ENCODE measurements at regions not wholly inside any gene's neighbourhood (a gene's known extent, or its start where the extent isn't known, plus 50 kb on each side); places are given as distances from the start of the nearest gene placed in this dataset.
"Not testable (repeated sequence)": the region's sequence is repeated elsewhere in the genome, so short reads cannot be mapped to it uniquely, and the experiment has no call there.

DNA sequence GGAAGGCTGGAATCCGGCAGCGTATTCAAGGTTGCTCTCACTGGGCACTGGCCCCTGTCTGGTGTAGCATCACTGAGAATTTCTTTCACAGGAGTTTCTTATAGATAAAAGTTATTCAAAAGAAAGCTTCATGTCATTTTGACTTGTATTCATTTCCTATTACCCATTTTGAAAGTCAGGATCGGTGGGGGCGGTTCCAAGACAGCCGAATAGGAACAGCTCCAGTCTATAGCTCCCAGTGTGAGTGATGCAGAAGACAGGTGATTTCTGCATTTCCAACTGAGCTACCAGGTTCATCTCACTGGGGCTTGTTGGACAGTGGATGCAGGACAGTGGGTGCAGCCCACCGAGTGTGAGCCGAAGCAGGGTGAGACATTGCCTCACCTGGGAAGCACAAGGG is 51.5 kb upstream of the CDC42EP3 start:
- not testable (repeated sequence) for DNase-seq (ENCODE audit: low read depth)

DNA sequence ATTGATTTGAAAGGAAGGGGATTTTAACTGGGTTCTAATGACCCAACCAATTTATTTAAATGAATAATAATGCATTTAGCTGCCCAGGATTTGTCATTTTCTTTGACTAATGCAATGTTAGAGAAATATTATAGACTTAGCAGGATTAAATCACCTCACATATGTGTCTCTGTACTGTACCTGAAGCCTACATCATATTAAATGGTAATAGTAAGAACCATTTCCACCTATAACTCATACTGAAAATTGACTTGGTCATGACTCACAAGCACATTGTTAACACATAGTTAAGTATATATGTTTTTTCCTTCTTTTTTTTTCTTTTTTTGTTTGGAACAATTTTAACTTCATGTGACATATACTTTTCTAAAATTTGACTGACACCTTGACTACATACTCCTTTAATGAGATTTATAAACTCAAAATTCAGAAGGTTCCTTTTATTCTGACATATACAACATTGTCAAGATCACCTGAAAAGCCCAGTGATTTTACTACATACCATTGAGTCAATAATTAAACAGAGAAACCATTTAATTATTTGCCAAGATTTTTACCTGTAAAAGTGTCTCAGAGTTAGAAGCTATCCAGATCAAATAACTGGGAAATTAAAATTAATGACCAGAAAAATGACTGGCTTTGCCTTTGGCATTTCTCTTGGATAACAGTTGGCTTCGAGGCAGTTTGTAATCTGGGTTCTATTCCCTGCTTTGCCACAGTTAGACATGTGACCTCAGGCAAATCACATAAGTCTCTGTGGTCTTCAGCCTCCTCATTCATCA is 58.8 kb upstream of the CDC42EP3 start:
- DNase-seq (ENCODE audit: low read depth), result no peak

DNA sequence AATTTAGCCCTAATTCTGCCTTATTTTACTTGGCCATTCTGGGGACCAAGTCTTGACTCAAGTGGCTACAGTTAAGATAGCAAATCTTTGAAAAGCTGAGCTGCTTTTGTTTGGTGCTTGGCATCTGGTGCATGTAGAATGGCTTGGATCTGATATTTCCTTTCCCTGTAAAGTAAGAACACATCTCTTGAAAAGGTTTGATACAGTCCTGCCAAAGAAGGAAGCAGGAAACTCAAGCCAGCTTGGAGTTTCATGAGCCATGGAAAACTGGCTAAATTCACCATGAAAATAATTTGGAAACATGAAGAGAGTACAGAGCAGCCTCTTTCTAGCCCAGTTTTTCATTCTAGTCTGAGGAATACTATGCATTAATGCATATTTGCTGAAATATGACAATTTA is 61.0 kb upstream of the CDC42EP3 start:
- DNase-seq (ENCODE audit: low read depth), result not testable (repeated sequence)

DNA sequence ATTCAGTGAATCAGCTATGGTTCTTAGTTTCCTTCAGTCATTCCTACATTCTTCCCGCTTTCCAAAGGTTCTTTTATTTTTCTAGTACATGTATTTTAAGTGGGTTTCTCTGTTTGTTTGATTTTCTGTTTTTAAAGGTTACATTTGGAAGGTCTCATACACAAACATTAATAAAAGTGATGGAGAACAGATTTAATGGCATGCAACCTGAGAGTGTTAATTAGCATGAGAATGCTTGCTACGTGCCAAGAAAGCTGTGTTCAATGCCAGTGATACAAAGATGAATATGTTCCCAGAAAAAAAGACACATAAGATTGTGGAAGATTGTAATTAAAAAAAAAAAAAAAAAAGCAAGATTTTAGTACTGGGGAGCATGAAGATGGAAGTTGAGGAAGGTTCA is 61.8 kb upstream of the CDC42EP3 start:
- DNase-seq (ENCODE audit: low read depth), result no peak

DNA sequence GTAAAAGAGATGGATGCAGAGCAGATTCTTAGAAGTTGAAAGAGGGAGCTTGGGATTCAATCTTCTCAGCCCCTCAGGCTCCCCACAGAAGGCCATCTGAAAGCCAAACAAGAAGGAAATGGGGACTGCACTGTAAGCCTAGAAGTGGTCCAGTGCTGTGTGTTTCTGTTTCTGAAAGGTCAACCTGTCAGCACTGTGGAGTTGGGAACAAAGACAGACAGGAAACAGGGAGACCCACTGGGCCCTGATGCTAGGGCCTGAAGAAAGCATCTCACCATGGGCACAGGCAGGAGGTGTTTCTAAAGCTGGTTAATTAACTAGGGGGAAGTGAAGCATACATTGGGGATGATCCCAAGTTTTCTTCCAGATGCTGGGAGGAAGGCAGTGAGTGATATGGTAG is 62.5 kb upstream of the CDC42EP3 start:
- DNase-seq (ENCODE audit: low read depth), result not testable (repeated sequence)

DNA sequence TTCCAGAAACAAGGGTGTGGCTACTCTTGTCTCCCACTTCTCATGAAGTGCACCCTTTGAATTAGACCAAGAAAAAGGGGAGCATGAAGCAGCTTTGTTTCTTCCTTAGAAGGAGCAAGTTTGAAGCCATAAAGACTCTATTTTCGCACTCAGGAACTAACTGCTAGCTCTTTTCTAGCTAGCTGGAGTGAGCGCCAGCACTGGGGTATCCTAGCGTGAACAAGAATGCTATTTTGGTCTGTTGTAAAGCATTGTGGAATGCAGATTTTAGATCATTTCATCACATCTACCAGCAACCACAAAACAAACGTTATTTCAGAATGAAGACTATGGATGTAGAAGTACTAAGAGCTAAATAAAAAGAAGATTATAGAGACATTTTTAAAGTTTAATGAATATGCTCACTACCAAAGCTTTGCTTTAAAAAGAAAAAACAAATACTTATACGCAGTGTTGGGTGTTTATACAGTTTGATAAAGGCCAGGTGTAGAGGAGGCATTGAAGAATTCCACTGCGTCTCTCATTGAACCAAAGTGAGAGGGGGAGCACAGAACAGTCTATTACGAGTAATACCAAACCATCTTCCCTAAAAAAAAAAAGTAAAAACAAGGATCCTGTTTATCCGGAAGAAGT is 63.6 kb upstream of the CDC42EP3 start:
- DNase-seq (ENCODE audit: low read depth), result not testable (repeated sequence)

DNA sequence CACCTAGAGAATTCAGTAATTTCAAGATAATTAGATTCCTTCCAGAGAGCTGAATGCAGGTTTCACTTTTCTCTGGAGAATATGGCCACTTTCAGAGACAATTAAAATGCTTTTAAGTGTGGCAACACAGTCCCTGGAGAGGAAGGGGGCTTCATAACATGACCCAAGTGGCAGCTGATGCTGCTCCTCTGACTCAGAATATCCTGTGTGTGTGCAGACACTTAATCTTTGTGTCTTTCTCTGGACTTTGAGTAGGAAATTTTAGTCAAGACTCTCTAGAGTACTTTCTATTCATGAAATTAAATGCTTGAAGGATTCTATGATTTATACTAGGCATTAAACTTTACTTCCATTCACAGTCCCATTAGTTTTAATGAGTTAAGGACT is 64.1 kb upstream of the CDC42EP3 start:
- not testable (repeated sequence) for DNase-seq (ENCODE audit: low read depth)

DNA sequence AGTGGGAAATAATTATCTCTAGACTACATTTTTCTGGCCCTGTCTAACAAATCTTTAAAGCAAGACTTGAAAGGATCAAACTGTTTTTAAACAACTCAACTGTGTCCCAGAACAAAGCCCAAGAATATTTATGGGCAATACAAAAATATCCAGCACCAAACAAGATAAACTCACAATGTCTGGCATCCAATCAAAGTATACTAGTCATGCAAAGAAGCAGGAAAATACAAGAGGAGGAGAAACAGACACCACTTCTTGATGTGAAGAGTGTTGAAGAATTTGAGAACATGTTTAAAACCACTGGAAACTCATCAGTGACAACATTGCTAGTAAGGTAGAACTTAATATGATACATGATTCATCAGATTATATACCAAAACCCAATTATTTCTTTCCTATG is 66.1 kb upstream of the CDC42EP3 start:
- DNase-seq (ENCODE audit: low read depth), result no peak

DNA sequence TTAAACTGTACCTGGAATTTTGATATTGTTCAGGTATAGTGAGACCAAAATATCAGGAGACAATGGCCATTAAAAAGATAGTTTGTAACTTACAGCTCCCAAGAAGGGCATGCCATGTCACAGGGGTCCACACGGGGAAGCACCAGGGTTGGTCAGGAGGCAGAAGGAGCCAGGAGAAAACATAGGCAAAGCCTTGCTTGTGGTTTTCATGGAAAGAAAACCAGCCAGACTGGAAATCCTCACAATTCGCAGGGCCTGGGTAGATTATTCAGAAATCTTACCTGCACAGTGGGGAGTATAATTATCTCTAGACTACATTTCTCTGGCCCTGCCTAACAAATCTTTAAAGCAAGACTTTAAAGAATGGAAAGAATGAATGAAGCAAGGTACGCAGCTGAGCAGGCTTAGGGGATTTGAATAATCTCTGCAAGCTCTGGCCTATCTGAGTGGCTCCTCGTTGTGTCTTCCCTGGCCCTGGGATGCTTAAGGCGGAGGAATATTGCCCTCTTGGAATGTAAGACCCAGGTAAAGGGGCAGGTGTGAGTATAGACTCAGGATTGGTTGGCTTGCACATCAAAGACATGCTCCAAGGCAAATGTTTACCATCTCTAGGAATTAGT is 66.9 kb upstream of the CDC42EP3 start:
- no peak for DNase-seq (ENCODE audit: low read depth)

DNA sequence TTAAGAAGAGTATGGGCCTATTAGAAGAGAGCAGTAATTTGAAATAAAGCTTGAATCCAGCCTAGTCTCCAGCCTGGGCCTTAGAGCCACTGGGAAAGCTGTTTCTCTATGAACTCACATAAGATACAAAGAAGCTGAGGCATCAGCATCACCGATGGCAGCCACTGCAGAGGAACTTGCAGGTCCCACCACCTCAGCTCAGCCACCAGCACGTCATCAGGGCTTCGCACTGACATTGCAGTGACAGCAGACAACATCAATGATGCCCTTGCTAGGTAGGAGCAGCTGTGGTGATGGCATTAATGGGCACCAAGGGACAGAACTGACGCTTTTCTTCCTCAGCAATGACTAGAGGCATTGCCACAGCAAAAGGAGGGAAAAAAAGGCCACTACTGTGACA is 67.7 kb upstream of the CDC42EP3 start:
- no peak for DNase-seq (ENCODE audit: low read depth)

DNA sequence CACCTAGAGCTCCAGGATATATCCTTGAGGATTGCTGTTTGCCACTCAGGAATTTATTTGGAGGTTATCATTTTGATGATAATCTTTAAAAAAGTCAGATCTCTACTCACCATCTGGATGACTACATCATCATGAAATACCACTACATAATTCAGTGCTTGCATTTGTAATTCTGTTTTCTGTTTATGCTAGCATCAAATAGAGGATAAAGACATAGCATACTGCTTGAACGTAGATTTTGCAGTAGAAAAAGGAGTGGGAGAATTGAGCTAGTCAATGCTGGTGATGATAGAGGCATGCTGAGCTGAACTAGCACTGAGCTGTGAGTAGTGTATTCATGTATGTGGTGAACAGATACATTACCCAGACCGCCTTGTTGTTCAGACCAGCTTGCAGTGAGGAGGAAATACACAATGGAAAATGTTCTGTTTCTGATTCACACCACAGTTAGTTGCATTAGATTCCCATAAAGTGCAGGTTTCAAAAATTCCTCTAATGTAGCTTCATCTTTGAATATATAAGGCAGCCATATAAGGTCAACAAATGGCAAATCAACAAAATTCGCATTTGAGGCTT is 68.8 kb upstream of the CDC42EP3 start:
- DNase-seq (ENCODE audit: low read depth), result no peak

DNA sequence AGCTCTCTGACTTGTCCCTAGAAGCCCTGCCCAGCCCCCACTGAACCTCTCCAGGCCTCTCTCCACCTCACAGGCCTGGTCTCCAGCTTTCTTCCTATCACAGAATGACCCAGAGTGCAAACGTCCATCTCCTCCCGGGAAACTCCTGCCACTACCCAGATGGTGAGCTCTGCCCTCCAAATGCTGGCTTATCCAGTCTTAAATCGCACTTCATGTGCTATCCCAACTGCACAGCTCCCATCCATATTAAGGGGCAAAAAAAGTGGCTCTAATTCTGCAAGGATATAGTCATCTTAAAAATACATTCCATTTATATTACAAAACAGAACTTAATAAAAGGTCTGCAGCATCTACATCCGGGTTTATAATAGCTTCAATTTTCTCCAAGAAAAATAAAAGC is 70.8 kb upstream of the CDC42EP3 start:
- no peak for DNase-seq (ENCODE audit: low read depth)

DNA sequence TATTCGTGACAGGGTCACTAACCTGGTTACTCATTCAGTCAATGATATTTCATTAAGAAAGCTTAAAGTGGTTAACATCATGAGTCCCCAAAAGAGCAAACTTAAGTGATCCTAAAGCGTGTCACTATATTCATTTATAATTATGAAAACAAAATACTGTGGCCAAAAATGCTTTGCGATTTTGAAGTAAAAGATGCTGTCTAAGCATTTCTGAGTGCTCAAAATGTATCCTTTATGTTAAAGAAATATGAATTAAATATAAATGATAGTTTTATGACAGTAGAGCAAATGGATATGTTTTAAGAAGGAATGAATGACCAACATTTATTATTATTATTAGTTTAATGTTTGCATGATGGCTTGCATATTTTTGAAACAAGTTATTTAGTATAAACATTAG is 72.6 kb upstream of the CDC42EP3 start:
- DNase-seq (ENCODE audit: low read depth), result no peak

DNA sequence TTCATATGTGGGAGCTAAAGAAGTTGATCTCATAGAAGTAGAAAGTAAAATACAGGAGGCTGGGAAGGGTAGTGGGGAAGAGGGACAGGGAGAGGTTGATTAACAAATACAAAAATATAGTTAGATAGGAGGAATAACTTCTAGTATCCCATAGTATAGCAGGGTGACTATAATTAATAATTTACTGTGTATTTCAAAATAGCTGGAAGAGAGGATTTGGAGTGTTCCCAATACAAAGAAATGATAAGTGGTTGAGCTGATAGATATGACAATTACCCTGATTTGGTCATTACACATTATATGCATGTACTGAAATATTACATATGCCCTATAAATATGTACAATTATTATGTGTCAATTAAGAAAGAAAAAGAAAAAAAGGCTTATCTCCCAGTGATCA is 73.5 kb upstream of the CDC42EP3 start:
- DNase-seq (ENCODE audit: low read depth), result not testable (repeated sequence)

DNA sequence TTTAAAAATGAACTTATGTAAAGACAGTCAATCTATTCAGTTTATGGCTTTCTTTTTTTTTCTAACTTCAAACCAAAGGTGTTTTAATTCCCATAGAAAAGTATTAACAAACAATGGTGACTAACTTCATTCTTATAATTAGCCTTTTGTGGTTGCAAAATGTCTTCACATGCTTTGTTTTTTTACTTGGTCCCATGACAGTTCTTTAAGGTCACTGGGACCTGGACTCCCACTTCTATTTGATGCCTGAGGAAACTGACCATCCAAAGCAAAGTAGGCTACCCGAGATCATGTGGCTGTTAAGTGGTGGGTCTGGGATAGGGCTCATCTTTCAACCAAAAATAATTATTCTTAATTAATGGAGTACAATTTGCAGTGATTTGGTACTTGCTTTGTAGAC is 74.6 kb upstream of the CDC42EP3 start:
- not testable (repeated sequence) for DNase-seq (ENCODE audit: low read depth)

DNA sequence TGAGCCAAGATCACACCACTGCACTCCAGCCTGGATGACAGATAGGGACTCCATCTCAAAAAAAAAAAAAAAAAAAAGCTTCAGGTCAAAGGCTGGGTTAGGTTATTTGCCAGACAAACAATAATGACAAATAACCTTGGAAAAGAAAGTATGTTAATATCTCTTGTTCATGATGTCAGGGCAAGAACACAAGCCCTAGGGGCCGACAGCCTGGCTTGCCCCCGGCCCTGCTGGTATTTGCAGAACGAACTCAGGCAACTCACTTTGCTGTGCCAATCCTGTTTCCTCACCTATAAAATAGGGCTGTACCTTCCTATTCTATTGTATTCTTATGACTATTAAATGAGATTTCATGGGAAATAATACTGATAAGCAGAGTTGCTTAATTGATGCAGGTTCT is 75.4 kb upstream of the CDC42EP3 start:
- DNase-seq (ENCODE audit: low read depth), result no peak

DNA sequence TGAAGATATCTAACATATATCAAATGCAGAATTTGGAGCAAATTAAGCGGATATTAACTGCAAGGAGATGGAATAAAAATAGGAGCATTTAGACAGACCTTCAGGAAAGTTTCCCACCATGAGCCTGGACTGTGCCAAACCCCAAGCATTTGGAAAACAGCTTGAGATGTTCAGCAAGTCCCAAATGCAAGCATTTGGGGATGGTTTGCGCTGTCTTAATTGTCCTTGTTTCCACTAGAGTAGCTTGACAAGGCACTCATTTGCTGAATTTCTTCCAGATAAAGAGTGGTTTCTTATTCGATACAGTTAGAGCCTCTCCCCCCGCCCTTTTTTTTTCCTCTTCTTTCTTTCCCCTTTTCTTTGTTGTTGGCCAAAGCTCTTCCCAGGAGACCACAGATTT is 77.1 kb upstream of the CDC42EP3 start:
- DNase-seq (ENCODE audit: low read depth), result no peak

DNA sequence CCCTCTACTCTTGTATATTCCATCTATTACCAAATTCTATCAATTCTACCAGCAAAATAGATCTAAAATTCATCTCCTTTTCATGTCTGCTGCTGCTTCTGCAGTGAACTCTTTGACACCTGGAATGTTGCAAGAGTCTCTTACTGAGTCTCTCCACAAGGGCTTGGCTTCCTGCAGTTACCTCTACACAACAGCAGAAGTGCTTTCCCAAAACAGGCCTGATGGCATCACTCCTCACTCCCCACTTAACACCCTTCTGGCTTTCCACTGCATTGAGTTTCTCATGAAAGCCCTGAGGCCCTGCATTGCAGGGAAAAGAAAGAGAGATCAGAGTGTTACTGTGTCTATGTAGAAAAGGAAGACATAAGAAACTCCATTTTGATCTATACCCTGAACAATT is 78.8 kb upstream of the CDC42EP3 start:
- not testable (repeated sequence) for DNase-seq (ENCODE audit: low read depth)

DNA sequence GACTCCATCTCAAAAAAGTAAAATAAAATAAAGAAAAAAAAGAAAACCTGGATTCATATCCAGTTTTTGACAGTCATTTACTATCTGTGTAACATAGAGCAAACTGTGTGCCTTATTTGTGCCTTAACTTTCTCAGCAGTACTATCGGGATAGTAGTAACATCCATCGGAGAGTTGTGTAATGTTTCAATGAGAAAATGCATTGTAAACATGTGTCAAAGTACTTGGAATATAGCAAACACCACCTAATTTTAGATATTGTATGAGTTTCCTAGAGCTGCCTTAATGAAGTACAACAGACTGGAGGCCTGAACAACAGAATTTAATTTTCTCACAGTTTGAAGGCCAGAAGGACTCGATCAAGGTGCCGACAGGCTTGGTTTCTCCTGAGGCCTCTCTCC is 81.3 kb upstream of the CDC42EP3 start:
- no peak for DNase-seq (ENCODE audit: low read depth)

DNA sequence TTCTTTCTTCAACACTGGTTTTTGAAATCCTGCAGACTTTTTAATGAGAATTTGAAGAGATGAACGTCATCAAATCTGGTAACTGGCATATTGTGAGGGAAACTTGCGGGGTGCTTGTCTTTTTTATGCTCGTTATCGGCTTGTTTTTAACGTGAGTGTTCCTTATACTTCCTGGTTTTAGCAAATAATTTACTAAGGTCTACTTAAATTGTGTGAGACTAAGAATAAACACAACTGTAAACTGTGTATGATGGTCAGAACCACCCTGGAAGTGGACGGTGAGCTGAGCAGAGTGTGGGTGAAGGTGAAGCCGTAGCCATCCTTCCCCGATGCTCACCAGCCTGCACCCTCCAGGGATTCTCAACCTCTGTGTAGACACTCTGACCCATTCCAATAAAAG is 82.3 kb upstream of the CDC42EP3 start:
- DNase-seq (ENCODE audit: low read depth), result no peak

DNA sequence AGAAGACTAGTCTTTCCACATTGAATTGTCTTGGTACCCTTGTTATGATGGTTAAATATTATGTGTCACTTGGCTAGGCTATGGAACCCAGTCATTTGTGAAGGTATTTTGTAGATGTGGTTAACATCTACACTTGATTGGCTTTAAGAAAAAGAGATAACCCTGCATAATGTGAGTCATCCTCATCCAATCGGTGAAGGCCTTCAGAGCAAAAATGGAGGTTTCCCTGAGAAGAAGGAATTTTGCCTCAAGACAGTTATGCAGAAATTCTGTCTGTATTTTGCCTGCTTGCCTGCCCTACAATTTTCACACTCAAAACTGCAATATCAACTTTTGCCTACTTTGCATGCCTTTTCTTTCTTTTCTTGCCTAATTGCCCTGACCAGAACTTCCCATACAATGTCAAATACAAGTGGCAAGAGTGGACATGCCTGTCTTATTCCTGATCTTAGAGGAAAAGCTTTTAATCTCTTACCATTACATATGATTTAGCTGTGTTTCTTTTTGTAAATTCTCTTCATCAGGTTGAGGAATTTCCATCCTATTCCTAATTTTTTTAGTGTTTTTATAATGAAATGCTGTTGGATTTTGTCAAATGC is 84.6 kb upstream of the CDC42EP3 start:
- DNase-seq (ENCODE audit: low read depth), result not testable (repeated sequence)

DNA sequence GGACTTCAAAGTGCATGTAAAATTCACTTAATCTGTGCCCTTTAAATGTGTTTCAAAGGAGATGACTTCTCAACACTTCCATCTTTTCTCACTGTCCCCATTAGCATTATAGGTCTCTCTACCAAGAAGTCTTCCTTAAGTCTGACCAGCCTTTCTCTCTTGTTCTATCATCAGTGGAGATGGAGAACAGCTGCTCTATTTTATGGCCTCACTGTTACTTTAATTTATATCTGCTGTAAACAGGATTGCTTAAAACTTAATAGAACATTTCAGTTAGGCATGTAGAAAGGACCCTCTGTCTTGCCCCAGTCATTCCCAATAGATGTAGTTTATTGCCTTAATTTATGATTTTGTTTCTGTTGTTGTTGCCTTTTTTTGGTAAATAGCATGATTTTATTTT is 86.0 kb upstream of the CDC42EP3 start:
- DNase-seq (ENCODE audit: low read depth), result not testable (repeated sequence)

DNA sequence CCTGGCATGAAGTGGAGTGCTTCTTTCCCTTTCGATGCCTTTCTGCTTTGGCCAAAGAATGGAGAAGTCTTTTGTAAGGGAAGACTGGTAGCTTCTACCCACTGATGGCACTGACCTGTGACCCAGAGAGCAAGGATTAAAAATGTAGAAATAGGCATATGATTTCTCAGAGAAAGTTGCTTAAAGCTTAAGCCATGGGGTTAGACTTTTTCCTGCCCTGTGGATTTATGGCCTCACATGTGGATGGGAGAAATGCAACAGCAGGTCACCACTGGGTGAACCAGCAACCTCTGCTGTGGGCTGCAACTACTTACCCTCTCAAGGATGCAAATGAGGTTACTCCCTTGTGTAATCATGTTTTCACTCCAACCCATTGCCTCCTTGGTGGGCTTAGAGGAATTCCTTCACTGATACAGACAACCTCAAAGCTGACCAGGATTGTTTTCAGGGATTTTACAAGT is 86.7 kb upstream of the CDC42EP3 start:
- not testable (repeated sequence) for DNase-seq (ENCODE audit: low read depth)

Data from stimulated activated CD4-positive, alpha-beta T cell treated with anti-CD3 and anti-CD28 coated beads, Interleukin-2, amount 100 ng/mL, for 4 hours (primary cell).